ENCODE measurements at regions not wholly inside any gene's neighbourhood (a gene's known extent, or its start where the extent isn't known, plus 50 kb on each side); places are given as distances from the start of the nearest gene placed in this dataset.

DNA sequence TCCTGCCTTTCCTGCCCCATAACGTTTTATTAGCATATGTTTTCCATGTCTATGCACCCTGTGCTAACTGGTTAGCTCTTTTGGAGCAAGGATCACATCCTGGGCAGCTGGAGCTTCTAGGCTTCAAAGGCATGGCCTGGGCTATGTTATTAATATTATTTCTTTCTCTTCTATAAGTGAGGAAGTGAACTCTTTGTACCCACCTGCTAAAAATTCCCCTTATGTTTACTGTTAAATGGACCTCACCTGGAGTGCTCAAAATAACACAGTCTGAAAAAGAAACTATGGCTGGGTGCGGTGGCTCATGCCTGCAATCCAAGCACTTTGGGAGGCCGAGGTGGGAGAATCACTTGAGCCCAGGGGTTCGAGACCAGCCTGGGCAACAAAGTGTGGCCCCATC, 97.8 kb downstream of the TNFAIP3 start:
- TF ChIP-seq, protein P1, sequence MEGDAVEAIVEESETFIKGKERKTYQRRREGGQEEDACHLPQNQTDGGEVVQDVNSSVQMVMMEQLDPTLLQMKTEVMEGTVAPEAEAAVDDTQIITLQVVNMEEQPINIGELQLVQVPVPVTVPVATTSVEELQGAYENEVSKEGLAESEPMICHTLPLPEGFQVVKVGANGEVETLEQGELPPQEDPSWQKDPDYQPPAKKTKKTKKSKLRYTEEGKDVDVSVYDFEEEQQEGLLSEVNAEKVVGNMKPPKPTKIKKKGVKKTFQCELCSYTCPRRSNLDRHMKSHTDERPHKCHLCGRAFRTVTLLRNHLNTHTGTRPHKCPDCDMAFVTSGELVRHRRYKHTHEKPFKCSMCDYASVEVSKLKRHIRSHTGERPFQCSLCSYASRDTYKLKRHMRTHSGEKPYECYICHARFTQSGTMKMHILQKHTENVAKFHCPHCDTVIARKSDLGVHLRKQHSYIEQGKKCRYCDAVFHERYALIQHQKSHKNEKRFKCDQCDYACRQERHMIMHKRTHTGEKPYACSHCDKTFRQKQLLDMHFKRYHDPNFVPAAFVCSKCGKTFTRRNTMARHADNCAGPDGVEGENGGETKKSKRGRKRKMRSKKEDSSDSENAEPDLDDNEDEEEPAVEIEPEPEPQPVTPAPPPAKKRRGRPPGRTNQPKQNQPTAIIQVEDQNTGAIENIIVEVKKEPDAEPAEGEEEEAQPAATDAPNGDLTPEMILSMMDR (optimal IDR thresholded peaks at IDR 0.05 in 1 of 3, IDR thresholded peaks at IDR 0.05 in 1 of 3, conservative IDR thresholded peaks at IDR 0.05 in 1 of 3; ENCODE audit: extremely low read depth in 1 of 3, insufficient read depth in 2 of 3, low read length in 3 of 3): no peak
- no peak for TF ChIP-seq EZH2 (IDR thresholded peaks at IDR 0.05; ENCODE audit: low read length)
